Activated CD8-positive, alpha-beta memory T cell treated with anti-CD3 and anti-CD28 coated beads, Interleukin-2, amount 50 U/mL, for 1 hour (primary cell): ENCODE measurements at regions not wholly inside any gene's neighbourhood (a gene's known extent, or its start where the extent isn't known, plus 50 kb on each side); places are given as distances from the start of the nearest gene placed in this dataset.

Experiments
- DNase-seq: peaks from one replicate; pipeline ENCODE4 v3.0.0-alpha.2; 2020; ENCODE audit errors: extremely low read depth

- DNase-seq = no peak
Measured at GRCh38 chr4:26071688-26072087, 157.7 kb downstream of the SMIM20 start.

GRCh38 chr4:26073886-26074560 is 160.0 kb downstream of the SMIM20 start:
- DNase-seq = no peak

GRCh38 chr4:26074712-26075430 is 160.9 kb downstream of the SMIM20 start:
- DNase-seq = no peak

GRCh38 chr4:26075583-26075982 is 161.6 kb downstream of the SMIM20 start:
- DNase-seq = no peak

- DNase-seq = no peak
Measured at GRCh38 chr4:26076000-26076587, 162.1 kb downstream of the SMIM20 start.

- DNase-seq = no peak
Measured at GRCh38 chr4:26076896-26077295, 162.9 kb downstream of the SMIM20 start.

- no peak for DNase-seq
Measured at GRCh38 chr4:26077756-26078155, 163.7 kb downstream of the SMIM20 start.

- no peak for DNase-seq
Measured at GRCh38 chr4:26080870-26081628, 167.0 kb downstream of the SMIM20 start.

- DNase-seq = no peak
Measured at GRCh38 chr4:26081795-26082498, 167.9 kb downstream of the SMIM20 start.

GRCh38 chr4:26082565-26082964 is 168.5 kb downstream of the SMIM20 start:
- no peak for DNase-seq

GRCh38 chr4:26083987-26084386 is 170.0 kb downstream of the SMIM20 start:
- no peak for DNase-seq

- no peak for DNase-seq
Measured at GRCh38 chr4:26084414-26084813, 170.4 kb downstream of the SMIM20 start.

- no peak for DNase-seq
Measured at GRCh38 chr4:26085551-26085950, 171.5 kb downstream of the SMIM20 start.

- no peak for DNase-seq
Measured at GRCh38 chr4:26086621-26087441, 172.8 kb downstream of the SMIM20 start.

GRCh38 chr4:26088433-26088928 is 174.5 kb downstream of the SMIM20 start:
- DNase-seq = no peak

GRCh38 chr4:26093551-26093950 is 179.5 kb downstream of the SMIM20 start:
- DNase-seq = no peak

GRCh38 chr4:26094076-26094475 is 180.1 kb downstream of the SMIM20 start:
- DNase-seq = no peak

GRCh38 chr4:26094911-26095310 is 180.9 kb downstream of the SMIM20 start:
- DNase-seq = no peak

- DNase-seq = no peak
Measured at GRCh38 chr4:26099967-26100366, 185.9 kb downstream of the SMIM20 start.

- DNase-seq = no peak
Measured at GRCh38 chr4:26101011-26101410, 187.0 kb downstream of the SMIM20 start.
